Prostate gland (tissue), 2 donors: ENCODE measurements at regions not wholly inside any gene's neighbourhood (a gene's known extent, or its start where the extent isn't known, plus 50 kb on each side); places are given as distances from the start of the nearest gene placed in this dataset.

Experiments
- DNase-seq: peaks from one replicate; pipeline ENCODE4 v3.0.0-alpha.2; 2019; ENCODE audit warnings: low spot score
- H3K27ac ChIP-seq, 2 donors: fragments of 200-600 bp; sonication (generic); 2 replicates each; pipeline ENCODE4 v1.5.1; 2017 to 2019
- H3K27me3 ChIP-seq: fragments of 200-600 bp; sonication (generic); replicated peaks from 2 replicates; pipeline ENCODE4 v1.5.1; 2019; ENCODE audit not compliant: insufficient read depth
- H3K36me3 ChIP-seq, 2 donors: fragments of 200-600 bp; sonication (generic); 1 replicate in 1 of 2; 2 replicates in 1 of 2; pipeline versions ENCODE4 v1.5.1 to v1.8.1; 2017 to 2019
- H3K4me1 ChIP-seq: fragments of 200-600 bp; sonication (generic); replicated peaks from 2 replicates; pipeline ENCODE4 v1.5.1; 2019
- H3K4me3 ChIP-seq, 2 donors: fragments of 200-600 bp; sonication (generic); 2 replicates each; pipeline ENCODE4 v1.5.1; 2017 to 2019
- H3K9me3 ChIP-seq: fragments of 200-600 bp; sonication (generic); 2 replicates; pipeline ENCODE4 v1.5.1; 2017
- POLR2A ChIP-seq: fragments of 450-650 bp; IDR thresholded peaks from one replicate; pipeline ENCODE4 v1.6.1; 2016; ENCODE audit warnings: antibody characterized with exemption, mild to moderate bottlenecking
- POLR2AphosphoS5 ChIP-seq: sonication (generic); formaldehyde crosslinking; IDR thresholded peaks from one replicate; pipeline ENCODE4 v1.6.1; 2017; ENCODE audit warnings: antibody characterized with exemption
- WGBS: methylation state at CpG from one replicate; pipeline ENCODE4 v1.1.5; 2018; 5-methylcytosine and 5-hydroxymethylcytosine counted together
- intact Hi-C: fragments of 100-400 bp; cut with DNase I; formaldehyde crosslinking; loops from one replicate; pipeline ENCODE4 v1.14.2; 2022
- TF ChIP-seq, protein P1 (sequence below), 4 experiments: fragments of 200-600 bp in 2 of 4; fragments of 450-650 bp in 2 of 4; sonication (generic) in 2 of 4; IDR thresholded peaks; 1 replicate in 3 of 4; 2 replicates in 1 of 4; pipeline ENCODE4 v1.5.1; 2016 to 2019; ENCODE audit warnings: antibody characterized with exemption in 4 of 4, mild to moderate bottlenecking in 2 of 4, moderate library complexity in 2 of 4

DNA sequence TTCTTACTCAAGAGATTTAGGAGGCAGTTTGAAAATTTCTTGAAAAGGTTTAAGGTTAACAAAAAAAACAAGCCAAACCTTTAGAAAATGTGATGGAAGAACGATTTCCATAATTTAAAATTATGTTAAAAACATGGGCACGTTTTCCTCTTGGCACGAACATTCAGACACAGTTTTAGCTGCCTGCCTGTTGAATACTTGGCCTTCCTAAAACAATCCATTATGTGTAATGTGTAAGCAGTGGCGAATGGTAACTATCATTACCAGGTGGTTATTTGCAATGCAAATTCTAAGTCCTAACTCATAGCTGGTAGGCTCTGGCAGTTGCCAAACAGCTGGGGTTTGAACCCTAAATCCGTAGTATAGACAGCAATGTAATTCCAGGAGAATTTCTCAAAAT is 1425.7 kb upstream of the SLC10A2 start:
- no peaks in the 10 kb centered on the region for H3K9me3 ChIP-seq
- H3K27me3 ChIP-seq, result no peaks in the 10 kb centered on the region
- TF ChIP-seq, protein P1, sequence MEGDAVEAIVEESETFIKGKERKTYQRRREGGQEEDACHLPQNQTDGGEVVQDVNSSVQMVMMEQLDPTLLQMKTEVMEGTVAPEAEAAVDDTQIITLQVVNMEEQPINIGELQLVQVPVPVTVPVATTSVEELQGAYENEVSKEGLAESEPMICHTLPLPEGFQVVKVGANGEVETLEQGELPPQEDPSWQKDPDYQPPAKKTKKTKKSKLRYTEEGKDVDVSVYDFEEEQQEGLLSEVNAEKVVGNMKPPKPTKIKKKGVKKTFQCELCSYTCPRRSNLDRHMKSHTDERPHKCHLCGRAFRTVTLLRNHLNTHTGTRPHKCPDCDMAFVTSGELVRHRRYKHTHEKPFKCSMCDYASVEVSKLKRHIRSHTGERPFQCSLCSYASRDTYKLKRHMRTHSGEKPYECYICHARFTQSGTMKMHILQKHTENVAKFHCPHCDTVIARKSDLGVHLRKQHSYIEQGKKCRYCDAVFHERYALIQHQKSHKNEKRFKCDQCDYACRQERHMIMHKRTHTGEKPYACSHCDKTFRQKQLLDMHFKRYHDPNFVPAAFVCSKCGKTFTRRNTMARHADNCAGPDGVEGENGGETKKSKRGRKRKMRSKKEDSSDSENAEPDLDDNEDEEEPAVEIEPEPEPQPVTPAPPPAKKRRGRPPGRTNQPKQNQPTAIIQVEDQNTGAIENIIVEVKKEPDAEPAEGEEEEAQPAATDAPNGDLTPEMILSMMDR (IDR thresholded peaks at IDR 0.05), result no peak
- TF ChIP-seq POLR2AphosphoS5 (no peak), POLR2A (no peak)
- no peak overlapping the region for H3K27ac ChIP-seq
- intact Hi-C loops, result no loop called here
- WGBS, result 88% methylated on average over 5 of the region's 5 CpGs
- no peaks in the 10 kb centered on the region for H3K36me3 ChIP-seq
- H3K4me3 ChIP-seq, result no peak overlapping the region
- no peak for DNase-seq
- no peaks in the 10 kb centered on the region for H3K4me1 ChIP-seq

- Histone ChIP-seq H3K4me3 (no peak overlapping the region), H3K4me1 (no peaks in the 10 kb centered on the region), H3K27ac (no peak overlapping the region), H3K36me3 (no peaks in the 10 kb centered on the region), H3K27me3 (no peaks in the 10 kb centered on the region), H3K9me3 (no peaks in the 10 kb centered on the region)
- 49% methylated on average over 1 of the region's 1 CpG for WGBS
- no peak for DNase-seq
- TF ChIP-seq POLR2AphosphoS5, result no peak
- TF ChIP-seq, protein P1 (IDR thresholded peaks at IDR 0.05), result no peak
- no peak for TF ChIP-seq POLR2A
- intact Hi-C loops, result no loop called here
These were observed 1420.8 kb upstream of the SLC10A2 start for GRCh38 chr13:104487006-104487405.

- DNase-seq, result no peak
- H3K36me3 ChIP-seq, result no peaks in the 10 kb centered on the region
- intact Hi-C loops, result no loop called here
- no peak overlapping the region for H3K27ac ChIP-seq
- TF ChIP-seq, protein P1 (IDR thresholded peaks at IDR 0.05), result no peak
- TF ChIP-seq POLR2A (no peak), POLR2AphosphoS5 (no peak)
- H3K4me3 ChIP-seq, result no peak overlapping the region
- H3K27me3 ChIP-seq, result no peaks in the 10 kb centered on the region
- WGBS, result 18% methylated on average over 1 of the region's 1 CpG
- H3K9me3 ChIP-seq, result no peaks in the 10 kb centered on the region
- H3K4me1 ChIP-seq, result no peaks in the 10 kb centered on the region
These were observed 1419.4 kb upstream of the SLC10A2 start for GRCh38 chr13:104485571-104485970.

- WGBS, result 98% methylated on average over 10 of the region's 10 CpGs
These were observed 1417.4 kb upstream of the SLC10A2 start for GRCh38 chr13:104483631-104484030.

GRCh38 chr13:104477261-104477660 is 1411.0 kb upstream of the SLC10A2 start:
- H3K9me3 ChIP-seq, result no peaks in the 10 kb centered on the region
- H3K27me3 ChIP-seq, result no peaks in the 10 kb centered on the region
- 96% methylated on average over 2 of the region's 2 CpGs for WGBS
- no peak overlapping the region for H3K4me3 ChIP-seq
- TF ChIP-seq POLR2AphosphoS5, result no peak
- TF ChIP-seq, protein P1 (IDR thresholded peaks at IDR 0.05), result no peak
- no peak for TF ChIP-seq POLR2A
- intact Hi-C loops, result no loop called here
- H3K27ac ChIP-seq, result no peak overlapping the region
- H3K4me1 ChIP-seq, result no peaks in the 10 kb centered on the region
- DNase-seq, result no peak
- no peaks in the 10 kb centered on the region for H3K36me3 ChIP-seq

More at GRCh38 chr13:104483631-104484030, 1417.4 kb upstream of the SLC10A2 start:
- intact Hi-C loops, result no loop called here
- Histone ChIP-seq H3K4me3 (no peak overlapping the region), H3K27ac (no peak overlapping the region), H3K36me3 (no peaks in the 10 kb centered on the region), H3K27me3 (no peaks in the 10 kb centered on the region), H3K4me1 (no peaks in the 10 kb centered on the region), H3K9me3 (no peaks in the 10 kb centered on the region)
- no peak for DNase-seq
- TF ChIP-seq POLR2AphosphoS5 (no peak), POLR2A (no peak)
- TF ChIP-seq, protein P1 (IDR thresholded peaks at IDR 0.05), result no peak
